HEK293 (cell line): ENCODE measurements at regions not wholly inside any gene's neighbourhood (a gene's known extent, or its start where the extent isn't known, plus 50 kb on each side); places are given as distances from the start of the nearest gene placed in this dataset.

Source experiments
- CTCF ChIA-PET: fragments of 350-600 bp; formaldehyde crosslinking; extraction: SDS; loops from one replicate; lab custom pipeline; 2021; ENCODE audit warnings: antibody characterized with exemption; lab: Yijun Ruan, JAX
- POLR2A ChIA-PET: fragments of 300-600 bp; formaldehyde crosslinking; extraction: SDS; loops from one replicate; lab custom pipeline; 2020; ENCODE audit warnings: antibody characterized with exemption, inconsistent platforms; lab: Yijun Ruan, JAX
- H3K27ac ChIP-seq: fragments of 200-500 bp; sonication (Bioruptor generic); 2 replicates; pipeline ENCODE4 v1.5.1; 2014; ENCODE audit warnings: low read depth, low read length, control low read depth, inconsistent platforms; ENCODE audit errors: extremely low read depth
- H3K36me3 ChIP-seq, 2 experiments: fragments of 200-500 bp in 1 of 2; sonication (Bioruptor generic) in 1 of 2; 1 replicate in 1 of 2; 2 replicates in 1 of 2; pipeline ENCODE4 v1.5.1; 2014 to 2017; ENCODE audit warnings: inconsistent platforms in 2 of 2, low read length in 2 of 2; ENCODE audit not compliant: control insufficient read depth in 2 of 2, insufficient read depth in 1 of 2
- H3K4me1 ChIP-seq: fragments of 200-500 bp; sonication (Bioruptor generic); 2 replicates; pipeline ENCODE4 v1.5.1; 2014; ENCODE audit warnings: mild to moderate bottlenecking, low read length, inconsistent platforms; ENCODE audit not compliant: control insufficient read depth, insufficient read depth
- H3K4me3 ChIP-seq: 2 replicates; pipeline ENCODE4 v1.5.1; 2011; ENCODE audit warnings: low read depth, mild to moderate bottlenecking, control low read depth, low read length, moderate library complexity
- H3K9me3 ChIP-seq: fragments of 200-500 bp; sonication (Bioruptor generic); 2 replicates; pipeline ENCODE4 v1.5.1; 2014; ENCODE audit warnings: low read depth, low read length, inconsistent platforms; ENCODE audit not compliant: control insufficient read depth, insufficient read depth
- FEZF1 ChIP-seq: fragments of 450-650 bp; formaldehyde crosslinking; IDR thresholded peaks from 2 replicates; pipeline ENCODE4 v1.5.1; 2016; ENCODE audit warnings: missing biosample characterization, missing genetic modification characterization
- GFI1B ChIP-seq: fragments of 450-650 bp; formaldehyde crosslinking; IDR thresholded peaks from 2 replicates; pipeline ENCODE4 v1.5.1; 2016; ENCODE audit warnings: missing biosample characterization, missing genetic modification characterization
- HOXD13 ChIP-seq: sonication (generic); formaldehyde crosslinking; IDR thresholded peaks from 2 replicates; pipeline ENCODE4 v1.8.0; 2022; ENCODE audit warnings: missing genetic modification reagents, borderline replicate concordance
- PRDM1 ChIP-seq: fragments of 450-650 bp; formaldehyde crosslinking; IDR thresholded peaks from 2 replicates; pipeline ENCODE4; 2016; ENCODE audit warnings: missing biosample characterization, missing genetic modification characterization
- PRDM6 ChIP-seq: fragments of 450-650 bp; formaldehyde crosslinking; IDR thresholded peaks from 2 replicates; pipeline ENCODE4 v1.5.1; 2017; ENCODE audit warnings: missing biosample characterization, missing genetic modification characterization
- SCRT2 ChIP-seq: fragments of 450-650 bp; formaldehyde crosslinking; IDR thresholded peaks from 2 replicates; pipeline ENCODE4 v1.5.1; 2016; ENCODE audit warnings: missing biosample characterization, missing genetic modification characterization
- SP2 ChIP-seq: fragments of 450-650 bp; formaldehyde crosslinking; IDR thresholded peaks from 2 replicates; pipeline ENCODE4 v1.5.1; 2016; ENCODE audit warnings: missing biosample characterization, missing genetic modification characterization
- TCF7L2 ChIP-seq: IDR thresholded peaks from 2 replicates; pipeline ENCODE4 v1.6.1; 2011; ENCODE audit warnings: low read depth, mild to moderate bottlenecking, inconsistent platforms, low read length, moderate library complexity, borderline replicate concordance
- TRIM28 ChIP-seq: IDR thresholded peaks from 2 replicates; pipeline ENCODE4 v1.6.1; 2011; ENCODE audit warnings: low read length, control low read depth, borderline replicate concordance
- YY2 ChIP-seq: fragments of 450-650 bp; formaldehyde crosslinking; IDR thresholded peaks from 2 replicates; pipeline ENCODE4 v1.5.1; 2016; ENCODE audit warnings: missing biosample characterization, missing genetic modification characterization
- ZBTB20 ChIP-seq: fragments of 450-650 bp; formaldehyde crosslinking; IDR thresholded peaks from 2 replicates; pipeline ENCODE4 v1.5.1; 2016; ENCODE audit warnings: missing biosample characterization, missing genetic modification characterization
- ZBTB21 ChIP-seq: fragments of 450-650 bp; formaldehyde crosslinking; IDR thresholded peaks from 2 replicates; pipeline ENCODE4 v1.5.1; 2017; ENCODE audit warnings: missing biosample characterization, missing genetic modification characterization
- ZBTB6 ChIP-seq: fragments of 450-650 bp; formaldehyde crosslinking; IDR thresholded peaks from 2 replicates; pipeline ENCODE4 v1.5.1; 2017; ENCODE audit warnings: missing biosample characterization, missing genetic modification characterization
- ZIC2 ChIP-seq: fragments of 450-650 bp; formaldehyde crosslinking; IDR thresholded peaks from 2 replicates; pipeline ENCODE4 v1.5.1; 2016; ENCODE audit warnings: missing biosample characterization, missing genetic modification characterization
- ZNF157 ChIP-seq: fragments of 450-650 bp; formaldehyde crosslinking; IDR thresholded peaks from 2 replicates; pipeline ENCODE4 v1.5.1; 2016; ENCODE audit warnings: missing biosample characterization, missing genetic modification characterization
- ZNF19 ChIP-seq: fragments of 450-650 bp; formaldehyde crosslinking; IDR thresholded peaks from 2 replicates; pipeline ENCODE4; 2016; ENCODE audit warnings: missing biosample characterization, missing genetic modification characterization, low read depth
- ZNF2 ChIP-seq: fragments of 450-650 bp; formaldehyde crosslinking; IDR thresholded peaks from 2 replicates; pipeline ENCODE4 v1.5.1; 2016; ENCODE audit warnings: missing biosample characterization, missing genetic modification characterization
- ZNF239 ChIP-seq: fragments of 450-650 bp; formaldehyde crosslinking; IDR thresholded peaks from 2 replicates; pipeline ENCODE4 v1.5.1; 2016; ENCODE audit warnings: missing biosample characterization, missing genetic modification characterization
- ZNF302 ChIP-seq: fragments of 450-650 bp; formaldehyde crosslinking; IDR thresholded peaks from 2 replicates; pipeline ENCODE4 v1.5.1; 2016; ENCODE audit warnings: missing biosample characterization, missing genetic modification characterization, low read depth
- ZNF341 ChIP-seq: fragments of 450-650 bp; formaldehyde crosslinking; IDR thresholded peaks from 2 replicates; pipeline ENCODE4; 2016; ENCODE audit warnings: low read depth, missing biosample characterization, missing genetic modification characterization
- ZNF426 ChIP-seq: fragments of 450-650 bp; formaldehyde crosslinking; IDR thresholded peaks from 2 replicates; pipeline ENCODE4 v1.5.1; 2017; ENCODE audit warnings: missing biosample characterization, missing genetic modification characterization, mild to moderate bottlenecking, inconsistent platforms, moderate library complexity
- ZNF433 ChIP-seq: fragments of 450-650 bp; formaldehyde crosslinking; IDR thresholded peaks from 2 replicates; pipeline ENCODE4 v1.5.1; 2016; ENCODE audit warnings: missing biosample characterization, missing genetic modification characterization, low read depth
- ZNF639 ChIP-seq: fragments of 450-650 bp; formaldehyde crosslinking; IDR thresholded peaks from 2 replicates; pipeline ENCODE4 v1.5.1; 2016; ENCODE audit warnings: missing biosample characterization, missing genetic modification characterization
- ZNF654 ChIP-seq: fragments of 450-650 bp; formaldehyde crosslinking; IDR thresholded peaks from 2 replicates; pipeline ENCODE4 v1.5.1; 2016; ENCODE audit warnings: low read depth, missing biosample characterization, missing genetic modification characterization
- ZNF677 ChIP-seq: fragments of 450-650 bp; IDR thresholded peaks from 2 replicates; pipeline ENCODE4 v1.5.0; 2018; ENCODE audit warnings: missing biosample characterization, mild to moderate bottlenecking, missing genetic modification characterization, moderate library complexity
- ZNF701 ChIP-seq: fragments of 450-650 bp; formaldehyde crosslinking; IDR thresholded peaks from 2 replicates; pipeline ENCODE4 v1.5.1; 2016; ENCODE audit warnings: missing biosample characterization, missing genetic modification characterization
- ZNF776 ChIP-seq: fragments of 450-650 bp; formaldehyde crosslinking; IDR thresholded peaks from 2 replicates; pipeline ENCODE4 v1.5.0; 2017; ENCODE audit warnings: missing biosample characterization, missing genetic modification characterization, borderline replicate concordance
- ZNF830 ChIP-seq: fragments of 450-650 bp; IDR thresholded peaks from 2 replicates; pipeline ENCODE4 v1.5.0; 2018; ENCODE audit warnings: missing biosample characterization, missing genetic modification characterization, low read depth, mild to moderate bottlenecking, moderate library complexity

- no peak overlapping the region for H3K4me3 ChIP-seq
- H3K9me3 ChIP-seq = no peaks in the 10 kb centered on the region
- POLR2A ChIA-PET = no interaction called here
- H3K27ac ChIP-seq = no peak overlapping the region
- no peaks in the 10 kb centered on the region for H3K36me3 ChIP-seq
- TF ChIP-seq ZNF701 (tag by site-specific recombination) (no peak), SP2 (tag by site-specific recombination) (no peak), ZNF776 (tag by site-specific recombination) (no peak), YY2 (tag by site-specific recombination) (no peak), ZNF433 (no peak), ZNF19 (tag by site-specific recombination) (no peak), ZNF2 (tag by site-specific recombination) (no peak), TRIM28 (no peak), ZBTB21 (tag by site-specific recombination) (no peak), ZNF639 (tag by site-specific recombination) (no peak), FEZF1 (tag by site-specific recombination) (no peak), TCF7L2 (no peak), PRDM6 (tag by site-specific recombination) (no peak), GFI1B (tag by site-specific recombination) (no peak), ZNF239 (tag by site-specific recombination) (no peak), ZNF157 (tag by site-specific recombination) (no peak)
- CTCF ChIA-PET = interaction anchor here (0.5 to 1.7 kb wide), 2 partner anchors 32 to 53 kb away, joined by 4 read pairs; no protein-coding TSS in a partner anchor
- H3K4me1 ChIP-seq = no peaks in the 10 kb centered on the region
Measured at GRCh38 chr10:61844116-61844822, 57.2 kb upstream of the ARID5B start.

- H3K9me3 ChIP-seq = no peaks in the 10 kb centered on the region
- CTCF ChIA-PET = interaction anchor here (1.0 to 1.7 kb wide), 2 partner anchors 10 to 51 kb away, joined by 4 read pairs; no protein-coding TSS in a partner anchor
- no peak overlapping the region for H3K27ac ChIP-seq
- H3K36me3 ChIP-seq = no peaks in the 10 kb centered on the region
- H3K4me3 ChIP-seq = no peak overlapping the region
- H3K4me1 ChIP-seq = no peaks in the 10 kb centered on the region
- no peak for TF ChIP-seq PRDM1 (tag by site-specific recombination)
- peak; percentile 92 for TF ChIP-seq ZIC2 (tag by site-specific recombination)
- TF ChIP-seq, all 188 proteins: peak for 1
- POLR2A ChIA-PET = no interaction called here
Measured at GRCh38 chr10:61845196-61845949, 56.1 kb upstream of the ARID5B start.

- CTCF ChIA-PET = interaction anchor here (1.0 kb wide), 1 partner anchor 11 kb away, joined by 4 read pairs; no protein-coding TSS in a partner anchor
- H3K27ac ChIP-seq = no peak overlapping the region
- TF ChIP-seq SCRT2 (tag by site-specific recombination) = peak; percentile 44; the same call in 1 of the 2 replicates
- TF ChIP-seq FEZF1 (tag by site-specific recombination) = no peak
- no peak for TF ChIP-seq ZNF654 (tag by site-specific recombination)
- TF ChIP-seq ZNF677 (tag by site-specific recombination) = no peak
- TF ChIP-seq HOXD13 = no peak
- TF ChIP-seq ZBTB6 (tag by site-specific recombination) = no peak
- TF ChIP-seq ZBTB20 (tag by site-specific recombination) = peak; percentile 40; the same call in 1 of the 2 replicates
- TF ChIP-seq GFI1B (tag by site-specific recombination) = no peak
- TF ChIP-seq ZNF426 (tag by site-specific recombination) = no peak
- TF ChIP-seq ZNF830 (tag by site-specific recombination) = no peak
- no peak for TF ChIP-seq ZNF341
- TF ChIP-seq ZNF302 (tag by site-specific recombination) = no peak
Measured at GRCh38 chr10:61845950-61846268, 55.6 kb upstream of the ARID5B start.

More at GRCh38 chr10:61845950-61846268, 55.6 kb upstream of the ARID5B start:
- H3K9me3 ChIP-seq = no peaks in the 10 kb centered on the region
- POLR2A ChIA-PET = interaction anchor here (0.5 kb wide), 1 partner anchor 8 kb away, joined by 4 read pairs; no protein-coding TSS in a partner anchor
- no peak overlapping the region for H3K4me3 ChIP-seq
- H3K36me3 ChIP-seq = no peaks in the 10 kb centered on the region
- H3K4me1 ChIP-seq = no peaks in the 10 kb centered on the region
